ENCODE measurements at regions not wholly inside any gene's neighbourhood (a gene's known extent, or its start where the extent isn't known, plus 50 kb on each side); places are given as distances from the start of the nearest gene placed in this dataset.

- H3K4me3 ChIP-seq (ENCODE audit: low read depth, low read length) = no peak overlapping the region
- no peak for DNase-seq (ENCODE audit: low read depth)
- no peak for TF ChIP-seq CTCF (IDR thresholded peaks at IDR 0.05; ENCODE audit: insufficient read depth, low read depth, low read length, missing control alignments)
Observed at GRCh38 chr2:199100326-199101110, 357.2 kb downstream of the SATB2 start.

GRCh38 chr2:199092419-199092818 lies 365.3 kb downstream of the SATB2 start:
- no peak for TF ChIP-seq CTCF (IDR thresholded peaks at IDR 0.05; ENCODE audit: insufficient read depth, low read depth, low read length, missing control alignments)
- no peak for DNase-seq (ENCODE audit: low read depth)
- H3K4me3 ChIP-seq (ENCODE audit: low read depth, low read length) = no peak overlapping the region

- no peak for TF ChIP-seq CTCF (IDR thresholded peaks at IDR 0.05; ENCODE audit: insufficient read depth, low read depth, low read length, missing control alignments)
- DNase-seq (ENCODE audit: low read depth) = no peak
- H3K4me3 ChIP-seq (ENCODE audit: low read depth, low read length) = no peak overlapping the region
Observed at GRCh38 chr2:199085261-199085660, 372.5 kb downstream of the SATB2 start.

- no peak for DNase-seq (ENCODE audit: low read depth)
- TF ChIP-seq CTCF (IDR thresholded peaks at IDR 0.05; ENCODE audit: insufficient read depth, low read depth, low read length, missing control alignments) = no peak
Observed at GRCh38 chr2:199070322-199070949, 387.3 kb downstream of the SATB2 start.

GRCh38 chr2:199064201-199064600 lies 393.5 kb downstream of the SATB2 start:
- no peak overlapping the region for H3K4me3 ChIP-seq (ENCODE audit: low read depth, low read length)
- no peak for TF ChIP-seq CTCF (IDR thresholded peaks at IDR 0.05; ENCODE audit: insufficient read depth, low read depth, low read length, missing control alignments)
- no peak for DNase-seq (ENCODE audit: low read depth)

More at GRCh38 chr2:199070322-199070949, 387.3 kb downstream of the SATB2 start:
- no peak overlapping the region for H3K4me3 ChIP-seq (ENCODE audit: low read depth, low read length)

- H3K4me3 ChIP-seq (ENCODE audit: low read depth, low read length) = no peak overlapping the region
- no peak for DNase-seq (ENCODE audit: low read depth)
- TF ChIP-seq CTCF (IDR thresholded peaks at IDR 0.05; ENCODE audit: insufficient read depth, low read depth, low read length, missing control alignments) = no peak
Observed at GRCh38 chr2:199057936-199058335, 399.8 kb downstream of the SATB2 start.

Measured in GM12865 (cell line).